HG02870 (cell line): ENCODE measurements at regions not wholly inside any gene's neighbourhood (a gene's known extent, or its start where the extent isn't known, plus 50 kb on each side); places are given as distances from the start of the nearest gene placed in this dataset.

Source experiments
- ATAC-seq: cut with Tn5 transposase; IDR thresholded peaks from one replicate; pipeline ENCODE4 v1.9.1; 2021; ENCODE audit warnings: mild to moderate bottlenecking, moderate library complexity; ENCODE audit not compliant: unreplicated experiment

GRCh38 chr1:63034256-63034655, 250.3 kb downstream of the ATG4C start:
- ATAC-seq, result no peak

DNA sequence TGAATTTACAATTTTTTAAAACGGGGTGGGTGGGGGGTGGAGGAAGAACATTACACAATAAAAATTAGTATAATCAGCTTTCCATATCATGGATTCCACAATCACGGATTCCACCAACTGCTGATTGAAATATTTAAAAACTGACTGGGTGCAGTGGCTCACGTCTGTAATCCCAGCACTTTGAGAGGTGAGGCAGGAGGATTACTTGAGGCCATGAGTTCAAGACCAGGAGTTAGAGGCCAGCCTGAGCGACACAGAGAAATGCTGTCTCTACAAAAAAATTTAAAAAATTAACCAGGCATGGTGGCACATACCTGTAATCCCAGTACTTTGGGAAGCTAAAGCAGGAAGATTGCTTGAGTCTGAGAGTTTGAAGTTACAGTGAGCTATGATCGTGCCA, 254.7 kb downstream of the ATG4C start:
- ATAC-seq, result no peak

DNA sequence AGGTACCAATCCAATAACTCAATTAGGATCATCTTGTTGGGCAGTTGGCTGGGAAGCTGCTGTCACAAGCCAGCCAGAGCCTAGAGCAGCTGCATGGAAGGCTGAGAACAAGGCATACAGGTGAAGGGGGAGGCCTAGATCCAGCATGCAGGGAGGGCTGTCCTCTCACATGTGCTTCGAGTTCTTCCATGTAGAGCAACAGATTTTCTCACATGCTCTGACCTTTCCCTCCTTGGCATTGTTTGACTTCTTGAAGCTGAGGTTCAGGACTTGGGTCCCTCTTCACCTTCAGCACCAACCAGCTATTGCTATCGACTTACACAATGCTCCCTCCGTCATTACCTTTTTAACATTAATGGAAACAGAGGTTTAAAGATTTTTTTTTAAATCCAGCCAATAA, 257.7 kb downstream of the ATG4C start:
- ATAC-seq, result no peak

DNA sequence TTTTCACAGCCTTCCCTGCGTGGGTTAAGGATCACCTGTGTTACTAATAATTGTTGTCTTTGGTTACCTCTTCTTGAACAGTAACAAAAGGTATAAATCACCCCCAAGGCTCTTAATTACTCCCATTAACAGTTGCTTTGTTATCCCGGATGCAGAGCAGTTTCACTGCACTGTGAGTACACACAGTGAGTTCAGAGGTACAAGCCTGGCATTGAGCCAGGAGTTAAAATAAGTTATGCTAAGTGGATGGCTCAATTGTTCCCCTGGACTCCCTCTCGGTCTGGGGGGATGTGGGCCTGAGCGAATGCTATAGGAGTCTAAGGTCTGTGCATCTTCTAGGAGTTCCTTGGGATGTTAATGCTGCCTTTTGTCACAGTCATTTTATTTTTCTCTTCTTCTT, 258.3 kb downstream of the ATG4C start:
- ATAC-seq, result no peak

- ATAC-seq, result no peak
Observed at GRCh38 chr1:63046539-63046938, 262.6 kb downstream of the ATG4C start.

DNA sequence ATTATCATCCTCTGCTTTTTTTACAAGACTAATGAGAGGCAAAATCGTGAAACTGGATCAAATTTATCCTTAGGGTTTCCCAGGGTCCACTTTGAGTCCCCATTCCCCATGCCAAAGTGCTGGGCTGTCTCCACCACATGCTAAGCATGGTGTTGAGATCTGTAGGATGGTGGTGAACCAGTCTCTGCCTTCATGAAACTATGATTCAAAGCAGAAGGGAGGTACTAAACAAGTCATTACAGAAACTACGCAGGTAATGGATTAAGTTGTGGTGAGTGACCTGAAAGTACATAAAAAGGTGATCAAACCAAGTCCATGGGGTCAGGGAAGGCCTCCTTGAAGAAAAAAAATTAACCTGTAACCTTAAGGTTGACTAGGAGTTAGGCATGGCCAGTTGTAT, 265.2 kb downstream of the ATG4C start:
- no peak for ATAC-seq

GRCh38 chr1:63051356-63051755, 267.4 kb downstream of the ATG4C start:
- ATAC-seq, result no peak

GRCh38 chr1:63051886-63052285, 268.0 kb downstream of the ATG4C start:
- ATAC-seq, result no peak

- no peak for ATAC-seq
Observed at GRCh38 chr1:63054184-63054583, 268.2 kb upstream of the FOXD3 start.

GRCh38 chr1:63063367-63063766, 259.0 kb upstream of the FOXD3 start:
- ATAC-seq, result no peak

DNA sequence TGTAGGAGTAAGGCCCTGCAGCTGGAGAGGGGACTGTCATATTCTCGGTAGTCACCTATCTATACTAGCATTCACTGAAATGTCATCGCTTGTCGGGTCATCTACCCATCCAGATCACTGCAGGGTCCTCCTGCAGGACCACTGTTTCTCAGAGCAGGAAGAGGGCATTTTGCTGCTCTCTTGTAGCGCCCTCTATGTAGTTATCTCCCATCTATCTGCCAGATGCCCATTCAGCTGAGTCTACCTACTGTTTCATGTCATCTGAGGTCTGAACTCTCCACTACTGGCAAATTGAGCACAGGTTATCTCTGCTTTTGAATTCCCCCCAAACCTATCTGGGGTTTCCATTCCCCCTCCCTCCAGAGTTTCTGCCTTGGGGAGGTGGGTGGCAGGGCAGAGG, 258.2 kb upstream of the FOXD3 start:
- ATAC-seq, result no peak

GRCh38 chr1:63068626-63069025, 253.7 kb upstream of the FOXD3 start:
- ATAC-seq, result no peak

GRCh38 chr1:63069214-63069613, 253.2 kb upstream of the FOXD3 start:
- ATAC-seq, result no peak

DNA sequence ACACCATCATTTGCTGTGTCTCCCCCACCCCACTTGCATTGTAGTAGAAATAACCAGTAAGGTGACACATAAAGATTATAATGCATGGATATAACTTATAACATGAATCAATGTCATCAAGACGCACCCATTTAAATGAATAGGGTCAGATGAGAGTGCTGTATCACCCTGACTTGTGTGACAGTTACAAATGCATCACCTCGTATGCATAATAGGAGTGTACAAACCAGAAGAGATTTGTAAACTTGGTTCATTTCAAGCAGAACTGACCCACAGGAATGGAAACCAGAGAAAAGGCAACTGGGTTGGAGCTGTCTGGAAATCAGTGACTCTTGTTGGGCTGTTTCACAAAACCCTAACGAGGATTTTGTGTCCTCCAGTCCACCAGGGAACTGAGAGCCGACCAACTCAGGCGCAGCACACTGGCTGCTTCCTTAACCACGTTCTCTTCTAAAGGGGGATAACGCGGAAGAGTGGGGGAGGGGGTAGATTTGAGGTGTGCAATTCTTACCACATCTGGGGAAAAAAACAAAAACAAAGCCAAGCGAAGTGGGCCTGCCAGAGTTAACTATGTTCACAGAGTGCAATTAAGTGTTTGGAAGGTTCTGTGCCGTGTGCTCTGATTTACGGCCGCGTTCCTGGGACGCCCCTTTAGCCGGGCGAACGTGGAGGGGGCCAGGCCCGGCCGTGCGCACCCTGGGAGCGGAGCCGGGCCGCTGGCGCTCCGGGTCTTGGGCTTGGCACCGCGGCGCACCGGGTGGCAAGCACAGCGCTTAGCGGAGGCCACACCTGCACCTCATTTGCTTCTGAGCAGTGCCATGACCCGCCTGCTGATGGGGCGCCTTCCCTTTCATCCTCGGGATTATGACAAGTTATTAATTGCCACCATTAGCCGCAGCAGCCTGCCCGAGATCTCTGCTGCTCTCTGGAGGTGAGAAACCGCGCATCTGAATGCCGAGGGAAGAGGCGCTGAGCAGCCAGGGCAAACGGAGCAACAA, 248.8 kb upstream of the FOXD3 start:
- ATAC-seq, result no peak

DNA sequence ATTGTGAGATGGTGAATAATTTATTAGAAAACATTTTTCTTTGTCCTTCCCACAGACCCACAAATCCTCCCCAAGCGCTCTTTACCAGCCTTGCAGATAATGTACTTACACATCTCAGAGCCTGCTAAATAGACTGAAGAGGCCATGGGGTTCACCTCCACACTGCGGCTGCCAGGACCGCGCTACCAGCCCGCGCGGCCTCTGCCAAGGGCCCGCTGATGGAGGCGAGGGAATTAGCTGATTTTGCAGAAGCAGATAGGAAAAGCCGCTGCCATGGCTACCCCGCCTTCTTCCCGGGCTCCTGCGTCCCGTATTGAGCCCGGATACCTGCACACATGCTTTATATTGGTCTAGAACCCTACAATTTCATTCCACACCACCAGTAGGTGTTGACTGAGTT, 248.0 kb upstream of the FOXD3 start:
- ATAC-seq, result no peak

- ATAC-seq, result no peak
Observed at GRCh38 chr1:63082766-63083165, 239.6 kb upstream of the FOXD3 start.

DNA sequence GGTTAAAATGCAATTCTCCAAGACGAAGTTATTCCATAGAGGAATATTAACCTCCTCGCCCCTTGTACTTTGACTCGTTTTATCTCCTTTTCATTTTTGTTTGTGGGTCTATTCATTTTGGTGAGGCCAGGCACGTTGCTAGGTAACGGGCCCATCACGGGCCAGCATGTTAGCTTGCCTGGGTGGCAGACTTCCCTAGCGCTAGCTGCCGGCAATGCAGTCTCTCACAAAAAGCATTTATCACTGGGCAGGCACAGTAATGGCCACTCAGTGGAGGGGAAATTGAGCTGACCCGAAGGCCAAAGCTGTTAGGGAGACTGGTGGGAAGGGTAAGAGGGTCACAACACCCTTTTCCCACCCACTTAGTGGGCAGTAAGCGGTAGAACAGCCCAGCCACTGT, 234.4 kb upstream of the FOXD3 start:
- no peak for ATAC-seq

GRCh38 chr1:63099188-63099587, 223.2 kb upstream of the FOXD3 start:
- ATAC-seq, result no peak

GRCh38 chr1:63101336-63101735, 221.0 kb upstream of the FOXD3 start:
- ATAC-seq, result no peak

GRCh38 chr1:63103682-63104081, 218.7 kb upstream of the FOXD3 start:
- no peak for ATAC-seq

DNA sequence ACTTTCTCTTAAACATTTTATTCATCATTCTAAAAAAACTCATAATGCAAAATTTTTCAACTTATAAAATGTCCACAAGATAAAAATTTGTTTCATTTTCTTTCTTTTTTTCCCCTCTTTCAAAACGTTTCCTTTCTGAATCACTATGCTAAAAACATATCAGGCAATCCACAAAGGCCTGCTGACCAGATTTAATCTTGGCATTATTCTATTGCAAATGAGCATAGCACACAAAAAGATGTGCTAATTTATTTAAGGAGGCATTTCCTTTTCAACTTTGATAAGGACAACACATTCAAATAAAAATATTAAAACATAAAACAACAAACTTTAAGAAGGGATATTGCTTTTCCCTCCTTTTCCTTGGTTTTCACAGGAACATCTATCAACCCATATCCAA, 215.3 kb upstream of the FOXD3 start:
- no peak for ATAC-seq

GRCh38 chr1:63108206-63108605, 214.2 kb upstream of the FOXD3 start:
- ATAC-seq, result no peak
